H1 (cell line): ENCODE measurements at regions not wholly inside any gene's neighbourhood (a gene's known extent, or its start where the extent isn't known, plus 50 kb on each side); places are given as distances from the start of the nearest gene placed in this dataset.

ENCODE experiments used
- CBX5 ChIP-seq: fragments of 300-800, 300-1000 bp; sonication (generic); IDR thresholded peaks from 2 replicates; pipeline ENCODE4 v1.7.1; 2016; ENCODE audit warnings: antibody characterized with exemption, low read length, low read depth
- CTBP2 ChIP-seq: IDR thresholded peaks from 2 replicates; pipeline ENCODE4 v1.7.0; 2011; ENCODE audit warnings: borderline replicate concordance, mild to moderate bottlenecking, moderate library complexity, mixed read lengths, low read length; ENCODE audit not compliant: insufficient read depth, insufficient read length
- CTCF ChIP-seq, 3 experiments: IDR thresholded peaks; 1 replicate in 2 of 3; 2 replicates in 1 of 3; pipeline versions ENCODE4 v1.5.1 to v1.6.1; 2011; ENCODE audit warnings: low read length in 3 of 3, mild to moderate bottlenecking in 3 of 3, inconsistent platforms in 2 of 3, low read depth in 1 of 3, moderate library complexity in 1 of 3; ENCODE audit not compliant: insufficient read depth in 1 of 3; ENCODE audit errors: control extremely low read depth in 1 of 3
- EP300 ChIP-seq, 2 experiments: IDR thresholded peaks; 1 replicate in 1 of 2; 2 replicates in 1 of 2; pipeline ENCODE4 v1.6.1; 2011 to 2012; ENCODE audit warnings: low read depth in 2 of 2, low read length in 2 of 2, mild to moderate bottlenecking in 2 of 2, borderline replicate concordance in 1 of 2, inconsistent platforms in 1 of 2, moderate library complexity in 1 of 2
- EZH2 ChIP-seq: fragments of 200-600 bp; sonication (generic); IDR thresholded peaks from 2 replicates; pipeline ENCODE4 v1.7.1; 2012; ENCODE audit warnings: low read depth, mild to moderate bottlenecking, moderate library complexity, low read length, inconsistent platforms; ENCODE audit not compliant: severe bottlenecking
- FOSL1 ChIP-seq: IDR thresholded peaks from 2 replicates; pipeline ENCODE4 v1.6.1; 2011; ENCODE audit warnings: mild to moderate bottlenecking, low read depth, low read length, moderate library complexity; ENCODE audit not compliant: insufficient read depth
- JUN ChIP-seq: IDR thresholded peaks from 2 replicates; pipeline ENCODE4 v1.6.1; 2011; ENCODE audit warnings: low read depth, mild to moderate bottlenecking, improper control_type of control experiment, low read length
- POLR2A ChIP-seq, 2 experiments: IDR thresholded peaks; 1 replicate in 1 of 2; 2 replicates in 1 of 2; pipeline ENCODE4 v1.6.1; 2011; ENCODE audit warnings: low read depth in 2 of 2, low read length in 2 of 2, mild to moderate bottlenecking in 2 of 2; ENCODE audit errors: control extremely low read depth in 1 of 2
- POLR2AphosphoS5 ChIP-seq: IDR thresholded peaks from 2 replicates; pipeline ENCODE4 v1.6.1; 2011; ENCODE audit warnings: low read depth, low read length
- RFX5 ChIP-seq: IDR thresholded peaks from 2 replicates; pipeline ENCODE4 v1.6.1; 2011; ENCODE audit warnings: low read depth, low read length, improper control_type of control experiment, borderline replicate concordance
- USF2 ChIP-seq: IDR thresholded peaks from 2 replicates; pipeline ENCODE4 v1.6.1; 2011; ENCODE audit warnings: low read length, improper control_type of control experiment

DNA sequence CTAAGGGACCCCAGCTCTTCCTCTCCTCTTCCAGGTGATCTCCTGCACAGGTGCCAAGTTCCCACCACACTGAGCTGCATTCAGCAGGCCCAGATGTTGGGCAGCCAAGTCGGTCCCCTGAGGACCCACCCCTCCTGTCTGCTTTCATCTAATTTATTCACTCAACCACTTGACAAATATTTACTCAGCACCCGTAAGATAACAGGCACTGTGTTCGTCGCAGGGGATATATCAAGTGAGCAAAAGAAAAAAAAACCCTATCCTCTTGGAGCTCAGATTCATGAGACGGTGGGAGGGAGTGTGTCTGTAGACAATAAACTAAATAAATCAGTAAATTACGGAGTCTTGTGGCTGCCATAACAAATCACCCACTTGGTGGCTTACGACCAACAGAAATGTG is 143.6 kb downstream of the MRPL14 start:
- TF ChIP-seq POLR2A (IDR thresholded peaks at IDR 0.05; ENCODE audit: control extremely low read depth in 1 of 2, low read depth in 2 of 2, low read length in 2 of 2) (no peak), CBX5 (no peak), CTCF (IDR thresholded peaks at IDR 0.05; ENCODE audit: control extremely low read depth in 1 of 3, insufficient read depth in 1 of 3, low read depth in 1 of 3, low read length in 3 of 3) (no peak), EP300 (IDR thresholded peaks at IDR 0.05; ENCODE audit: borderline replicate concordance in 1 of 2, low read depth in 2 of 2, low read length in 2 of 2) (no peak), USF2 (no peak), RFX5 (no peak), POLR2AphosphoS5 (no peak), EZH2 (no peak), CTBP2 (no peak), JUN (no peak), FOSL1 (no peak)
